ENCODE measurements at regions not wholly inside any gene's neighbourhood (a gene's known extent, or its start where the extent isn't known, plus 50 kb on each side); places are given as distances from the start of the nearest gene placed in this dataset.
"Not testable (repeated sequence)": the region's sequence is repeated elsewhere in the genome, so short reads cannot be mapped to it uniquely, and the experiment has no call there.

- DNase-seq (ENCODE audit: low spot score): no peak
These were observed 111.1 kb upstream of the CBLB start for GRCh38 chr3:105979961-105980360.

GRCh38 chr3:105982207-105982606 lies 113.4 kb upstream of the CBLB start:
- DNase-seq (ENCODE audit: low spot score): no peak

- DNase-seq (ENCODE audit: low spot score): no peak
These were observed 116.0 kb upstream of the CBLB start for GRCh38 chr3:105984837-105985236.

- DNase-seq (ENCODE audit: low spot score): not testable (repeated sequence)
These were observed 117.5 kb upstream of the CBLB start for GRCh38 chr3:105986343-105986742.

- no peak for DNase-seq (ENCODE audit: low spot score)
These were observed 119.0 kb upstream of the CBLB start for GRCh38 chr3:105987809-105988208.

- no peak for DNase-seq (ENCODE audit: low spot score)
These were observed 119.9 kb upstream of the CBLB start for GRCh38 chr3:105988540-105989212.

- DNase-seq (ENCODE audit: low spot score): no peak
These were observed 128.0 kb upstream of the CBLB start for GRCh38 chr3:105996781-105997180.

- no peak for DNase-seq (ENCODE audit: low spot score)
These were observed 128.6 kb upstream of the CBLB start for GRCh38 chr3:105997466-105997799.

GRCh38 chr3:105997800-105998526 lies 129.2 kb upstream of the CBLB start:
- DNase-seq (ENCODE audit: low spot score): no peak

- DNase-seq (ENCODE audit: low spot score): no peak
These were observed 131.0 kb upstream of the CBLB start for GRCh38 chr3:105999856-106000255.

- DNase-seq (ENCODE audit: low spot score): no peak
These were observed 133.1 kb upstream of the CBLB start for GRCh38 chr3:106001923-106002322.

GRCh38 chr3:106004137-106004681 lies 135.4 kb upstream of the CBLB start:
- DNase-seq (ENCODE audit: low spot score): no peak

GRCh38 chr3:106004826-106005225 lies 136.0 kb upstream of the CBLB start:
- no peak for DNase-seq (ENCODE audit: low spot score)

- no peak for DNase-seq (ENCODE audit: low spot score)
These were observed 137.2 kb upstream of the CBLB start for GRCh38 chr3:106006001-106006400.

- no peak for DNase-seq (ENCODE audit: low spot score)
These were observed 137.8 kb upstream of the CBLB start for GRCh38 chr3:106006571-106006970.

GRCh38 chr3:106007512-106007911 lies 138.7 kb upstream of the CBLB start:
- DNase-seq (ENCODE audit: low spot score): no peak

GRCh38 chr3:106008766-106009165 lies 140.0 kb upstream of the CBLB start:
- no peak for DNase-seq (ENCODE audit: low spot score)

GRCh38 chr3:106010829-106011228 lies 142.0 kb upstream of the CBLB start:
- no peak for DNase-seq (ENCODE audit: low spot score)

GRCh38 chr3:106013971-106014370 lies 145.2 kb upstream of the CBLB start:
- DNase-seq (ENCODE audit: low spot score): no peak

- no peak for DNase-seq (ENCODE audit: low spot score)
These were observed 145.7 kb upstream of the CBLB start for GRCh38 chr3:106014518-106014917.

GRCh38 chr3:106014971-106015370 lies 146.2 kb upstream of the CBLB start:
- DNase-seq (ENCODE audit: low spot score): no peak

- DNase-seq (ENCODE audit: low spot score): no peak
These were observed 149.3 kb upstream of the CBLB start for GRCh38 chr3:106018102-106018501.

- DNase-seq (ENCODE audit: low spot score): no peak
These were observed 150.2 kb upstream of the CBLB start for GRCh38 chr3:106018929-106019550.
